Urinary bladder (tissue), 3 donors: ENCODE measurements at regions not wholly inside any gene's neighbourhood (a gene's known extent, or its start where the extent isn't known, plus 50 kb on each side); places are given as distances from the start of the nearest gene placed in this dataset.
"Not testable (repeated sequence)": the region's sequence is repeated elsewhere in the genome, so short reads cannot be mapped to it uniquely, and the experiment has no call there.

Experiments
- DNase-seq: peaks from one replicate; pipeline ENCODE4 v3.0.0-alpha.2; 2015; ENCODE audit errors: extremely low spot score
- H3K27ac ChIP-seq: one replicate; pipeline ENCODE4 v1.5.1; 2013; ENCODE audit warnings: low read depth, mild to moderate bottlenecking, moderate library complexity
- H3K36me3 ChIP-seq: one replicate; pipeline ENCODE4 v1.6.1; 2013; ENCODE audit warnings: mild to moderate bottlenecking, moderate library complexity; ENCODE audit not compliant: insufficient read depth
- H3K4me1 ChIP-seq: one replicate; pipeline ENCODE4 v1.6.1; 2013; ENCODE audit warnings: mild to moderate bottlenecking, moderate library complexity; ENCODE audit not compliant: insufficient read depth
- H3K4me3 ChIP-seq: one replicate; pipeline ENCODE4 v1.5.1; 2013; ENCODE audit warnings: low read depth, low read length
- WGBS: extraction: QIAGEN DNeasy Blood & Tissue Kit; methylation state at CpG from one replicate; pipeline ENCODE4 v1.1.7; 2013; 5-methylcytosine and 5-hydroxymethylcytosine counted together
- donor health status: healthy with polysubstance abuse.
- donor health status: healthy.

DNA sequence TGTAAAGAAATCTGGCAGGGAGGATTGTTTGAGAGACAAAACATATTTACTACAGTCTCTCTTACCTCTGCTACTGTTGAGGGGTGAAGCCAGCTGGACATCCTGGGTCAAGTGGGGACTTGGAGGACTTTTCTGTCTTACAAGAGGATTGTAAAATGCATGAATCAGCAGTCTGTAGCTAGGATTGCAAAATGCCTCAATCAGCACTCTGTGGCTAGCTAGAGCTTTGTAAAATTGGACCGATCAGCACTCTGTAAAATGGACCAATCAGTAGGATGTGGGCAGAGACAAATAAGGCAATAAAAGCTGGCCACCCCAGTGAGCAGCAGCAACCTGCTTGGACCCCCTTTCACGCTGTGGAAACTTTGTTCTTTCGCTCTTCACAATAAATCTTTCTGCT lies 995.8 kb upstream of the CDH6 start:
- H3K27ac ChIP-seq, result no peak overlapping the region
- no peaks in the 10 kb centered on the region for H3K4me1 ChIP-seq
- H3K36me3 ChIP-seq, result no peaks in the 10 kb centered on the region
- H3K4me3 ChIP-seq, result no peak overlapping the region
- no peak for DNase-seq
- 87% methylated on average over 3 of the region's 3 CpGs for WGBS

DNA sequence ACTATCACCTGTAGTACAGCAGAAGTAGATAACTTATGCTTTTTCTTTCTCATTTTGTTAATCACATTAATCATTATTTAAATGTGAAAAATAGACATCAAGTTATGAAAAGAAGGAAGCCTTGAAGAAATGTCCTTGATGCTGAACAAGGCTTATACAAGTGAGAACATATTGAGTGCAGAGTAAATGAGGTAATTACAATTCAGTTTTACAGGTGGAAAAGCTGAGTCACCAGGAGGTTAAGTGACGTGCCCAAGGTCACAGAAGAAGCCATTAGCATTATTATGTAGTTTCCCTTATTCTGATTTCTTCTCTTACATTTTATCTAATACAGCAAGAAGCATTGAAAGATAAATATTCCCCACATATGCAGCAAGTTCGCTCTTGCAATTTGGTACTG lies 998.5 kb upstream of the CDH6 start:
- H3K4me3 ChIP-seq, result no peak overlapping the region
- no peak for DNase-seq
- no peaks in the 10 kb centered on the region for H3K4me1 ChIP-seq
- 57% methylated on average over 2 of the region's 2 CpGs for WGBS
- no peak overlapping the region for H3K27ac ChIP-seq
- no peaks in the 10 kb centered on the region for H3K36me3 ChIP-seq

DNA sequence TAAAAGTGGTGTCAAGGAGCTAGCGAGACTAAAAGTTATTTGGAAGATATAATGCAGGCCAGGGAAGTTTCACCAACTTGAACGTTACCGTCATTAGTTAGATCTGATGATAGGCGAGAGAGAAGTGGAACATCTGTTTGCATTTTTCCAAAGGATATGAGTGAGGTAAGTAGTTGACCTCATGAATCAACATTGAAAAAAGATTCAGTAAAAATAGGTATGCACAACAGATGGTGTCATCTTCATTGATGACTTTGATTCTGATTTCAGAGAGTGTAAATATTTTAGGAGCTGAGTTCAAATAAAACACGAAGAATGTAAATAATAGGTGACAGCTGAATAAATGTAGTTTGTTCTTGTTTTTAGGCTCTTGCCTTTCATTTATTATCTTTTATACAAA lies 998.9 kb upstream of the CDH6 start:
- DNase-seq, result no peak
- WGBS, result 21% methylated on average over 5 of the region's 5 CpGs
- H3K27ac ChIP-seq, result no peak overlapping the region
- no peaks in the 10 kb centered on the region for H3K36me3 ChIP-seq
- no peak overlapping the region for H3K4me3 ChIP-seq
- H3K4me1 ChIP-seq, result no peaks in the 10 kb centered on the region

DNA sequence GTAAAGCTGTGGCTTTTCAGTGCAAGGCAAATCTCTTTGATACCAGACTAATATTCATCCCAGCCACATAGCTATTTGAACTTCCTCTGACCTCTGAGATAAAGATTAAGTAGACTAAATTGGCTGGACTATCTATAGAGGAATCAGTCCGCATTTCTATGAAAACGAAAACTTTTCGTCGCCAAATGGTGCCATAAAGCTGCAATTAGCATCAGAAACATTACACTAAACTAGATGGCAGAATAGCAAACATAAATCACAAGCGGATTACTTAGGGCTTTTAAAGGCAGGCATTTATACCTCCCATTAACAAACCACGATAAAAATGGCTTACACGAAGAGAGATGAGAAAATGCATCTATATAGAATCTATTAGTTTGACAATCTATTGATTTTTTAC lies 1009.7 kb upstream of the CDH6 start:
- DNase-seq, result no peak
- WGBS, result 24% methylated on average over 7 of the region's 7 CpGs
- no peaks in the 10 kb centered on the region for H3K4me1 ChIP-seq
- no peak overlapping the region for H3K4me3 ChIP-seq
- no peak overlapping the region for H3K27ac ChIP-seq
- no peaks in the 10 kb centered on the region for H3K36me3 ChIP-seq

DNA sequence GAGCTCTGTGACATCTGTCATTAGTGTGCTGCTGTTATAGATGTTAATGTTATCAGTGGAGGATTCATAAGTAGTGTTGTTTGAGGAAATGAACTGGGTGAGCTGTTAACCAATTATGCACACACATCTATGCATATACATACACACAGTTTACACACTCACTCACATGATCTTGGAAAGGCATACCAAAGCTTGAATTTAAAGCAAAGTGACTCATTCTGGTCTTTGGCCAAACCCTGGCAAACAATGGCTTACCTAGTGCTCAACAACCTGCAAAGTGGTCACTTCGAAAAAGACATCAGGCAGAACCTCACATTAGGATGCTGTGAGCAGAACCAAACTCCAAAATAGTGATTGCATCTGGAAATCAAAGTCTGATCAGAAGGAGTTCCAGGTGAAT lies 1037.3 kb upstream of the CDH6 start:
- no peak for DNase-seq
- H3K4me1 ChIP-seq, result no peaks in the 10 kb centered on the region
- no peak overlapping the region for H3K27ac ChIP-seq
- H3K36me3 ChIP-seq, result no peaks in the 10 kb centered on the region
- H3K4me3 ChIP-seq, result no peak overlapping the region
- 92% methylated on average over 1 of the region's 1 CpG for WGBS

DNA sequence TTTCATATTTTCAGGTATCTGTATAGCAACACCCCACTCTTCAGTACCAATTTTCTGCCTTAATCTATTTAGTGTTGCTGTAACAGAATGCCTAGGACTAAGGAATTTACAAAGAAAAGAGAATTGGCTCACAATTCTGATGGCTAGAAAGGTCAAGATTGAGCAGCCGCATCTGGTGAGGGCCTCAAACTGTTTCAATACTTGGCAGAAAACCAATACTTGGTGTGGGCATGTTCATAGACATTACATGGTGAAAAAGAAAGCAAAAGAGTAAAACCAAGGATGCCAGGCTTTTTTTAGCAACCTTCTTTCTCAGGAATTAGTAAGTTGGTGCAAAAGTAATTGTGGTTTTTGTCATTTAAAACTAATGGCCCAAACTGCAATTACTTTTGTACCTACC lies 1041.1 kb upstream of the CDH6 start:
- WGBS, result 87% methylated on average over 1 of the region's 1 CpG
- Histone ChIP-seq H3K36me3 (no peaks in the 10 kb centered on the region), H3K4me3 (no peak overlapping the region), H3K4me1 (no peaks in the 10 kb centered on the region), H3K27ac (no peak overlapping the region)
- no peak for DNase-seq

DNA sequence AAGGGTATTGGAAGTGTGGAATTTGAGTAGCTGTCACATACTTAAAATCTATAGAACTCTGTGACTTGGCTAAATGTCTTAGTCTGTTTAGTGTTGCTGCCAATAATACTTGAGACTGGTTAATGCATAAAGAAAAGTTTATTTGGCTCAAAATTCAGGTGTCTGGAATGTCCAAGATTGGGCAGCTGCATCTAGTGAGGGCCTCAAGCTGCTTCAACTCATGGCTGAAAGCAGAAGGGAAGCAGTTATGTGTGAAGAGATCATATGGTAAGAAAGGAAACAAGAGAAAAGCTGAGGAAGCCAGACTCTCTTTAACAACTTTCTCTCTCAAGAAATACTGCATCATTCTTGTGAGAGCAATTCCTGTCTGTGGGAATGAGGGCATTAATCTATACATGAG lies 1043.3 kb upstream of the CDH6 start:
- Histone ChIP-seq H3K4me3 (no peak overlapping the region), H3K36me3 (no peaks in the 10 kb centered on the region), H3K4me1 (no peaks in the 10 kb centered on the region), H3K27ac (no peak overlapping the region)
- no peak for DNase-seq

DNA sequence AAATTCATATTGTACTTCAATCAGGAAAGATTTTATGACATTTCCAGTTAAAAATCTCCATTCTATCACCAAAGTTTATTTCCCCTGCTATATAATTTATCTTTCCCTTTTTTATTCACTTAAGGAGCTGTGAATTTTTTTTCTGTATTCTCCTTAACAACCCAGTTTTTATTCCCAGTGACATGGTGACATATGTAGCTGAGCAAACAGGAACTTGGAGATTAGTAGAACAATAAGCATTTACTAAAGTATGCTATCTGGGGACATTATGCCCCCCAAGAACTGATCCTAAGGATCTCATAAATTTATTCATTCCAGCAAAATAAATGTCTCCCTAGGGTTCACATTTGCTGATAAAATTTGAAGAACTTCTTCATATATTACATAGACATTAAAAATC lies 1044.0 kb upstream of the CDH6 start:
- no peaks in the 10 kb centered on the region for H3K36me3 ChIP-seq
- no peaks in the 10 kb centered on the region for H3K4me1 ChIP-seq
- H3K27ac ChIP-seq, result no peak overlapping the region
- DNase-seq, result no peak
- H3K4me3 ChIP-seq, result no peak overlapping the region

DNA sequence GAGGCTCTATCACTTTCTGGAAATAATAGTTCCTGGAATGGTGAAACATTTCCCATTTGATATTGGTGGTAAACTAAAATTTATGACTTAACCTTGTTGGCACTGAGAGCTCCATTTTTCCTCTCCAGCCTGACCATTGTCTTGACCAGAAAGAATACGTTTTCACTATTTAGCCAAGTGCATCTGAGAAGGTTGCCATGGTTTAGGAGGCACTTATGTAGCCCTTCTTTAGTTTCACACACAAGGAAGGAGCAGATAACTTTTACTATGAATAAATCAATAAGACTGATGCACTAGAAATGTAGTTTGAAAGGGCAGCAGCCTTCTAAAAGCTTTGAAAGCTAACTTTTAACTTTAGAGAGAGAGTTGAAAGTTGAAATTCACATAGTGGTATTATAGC lies 1045.5 kb upstream of the CDH6 start:
- no peaks in the 10 kb centered on the region for H3K4me1 ChIP-seq
- no peak for DNase-seq
- H3K4me3 ChIP-seq, result no peak overlapping the region
- no peaks in the 10 kb centered on the region for H3K36me3 ChIP-seq
- H3K27ac ChIP-seq, result no peak overlapping the region
- WGBS, result 49% methylated on average over 1 of the region's 1 CpG

DNA sequence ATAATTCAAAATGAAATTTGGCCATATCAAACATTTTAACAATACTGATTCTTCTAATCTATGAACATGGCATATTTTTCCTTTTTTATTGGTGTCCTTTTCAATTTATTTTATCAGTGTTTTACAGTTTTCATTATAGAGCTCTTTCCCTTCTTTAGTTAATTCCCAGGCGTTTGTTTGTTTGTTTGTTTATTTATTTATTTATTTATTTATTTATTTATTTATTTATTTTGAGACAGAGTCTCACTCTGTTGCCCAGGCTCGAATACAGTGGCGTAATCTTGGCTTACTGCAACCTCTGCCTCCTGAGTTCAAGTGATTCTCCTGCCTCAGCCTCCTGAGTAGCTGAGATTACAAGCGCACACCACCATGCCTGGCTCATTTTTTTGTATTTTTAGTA lies 1049.4 kb upstream of the CDH6 start:
- not testable (repeated sequence) for H3K36me3 ChIP-seq, DNase-seq, H3K4me3 ChIP-seq, H3K27ac ChIP-seq, H3K4me1 ChIP-seq
- WGBS, result 71% methylated on average over 4 of the region's 4 CpGs

DNA sequence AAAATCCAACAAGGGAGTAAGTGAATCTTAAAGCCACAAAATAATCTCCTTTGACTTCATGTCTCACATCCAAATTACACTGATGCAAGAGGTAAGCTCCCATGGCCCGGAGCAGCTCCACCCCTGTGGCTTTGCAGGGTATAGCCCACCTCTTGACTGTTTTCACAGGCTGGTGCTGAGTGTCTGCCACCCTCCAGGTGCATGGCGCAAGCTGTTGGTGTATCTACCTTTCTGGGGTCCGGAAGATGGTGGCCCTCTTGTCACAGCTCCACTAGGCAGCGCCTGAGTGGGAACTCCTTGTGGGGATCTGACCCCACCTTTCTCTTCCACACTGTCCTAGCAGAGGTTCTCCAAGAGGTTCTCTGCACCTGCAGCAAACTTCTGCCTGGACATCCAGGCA lies 1051.1 kb upstream of the CDH6 start:
- DNase-seq, result no peak
- WGBS, result 65% methylated on average over 4 of the region's 4 CpGs
- Histone ChIP-seq H3K4me1 (no peaks in the 10 kb centered on the region), H3K36me3 (no peaks in the 10 kb centered on the region), H3K4me3 (no peak overlapping the region), H3K27ac (no peak overlapping the region)

DNA sequence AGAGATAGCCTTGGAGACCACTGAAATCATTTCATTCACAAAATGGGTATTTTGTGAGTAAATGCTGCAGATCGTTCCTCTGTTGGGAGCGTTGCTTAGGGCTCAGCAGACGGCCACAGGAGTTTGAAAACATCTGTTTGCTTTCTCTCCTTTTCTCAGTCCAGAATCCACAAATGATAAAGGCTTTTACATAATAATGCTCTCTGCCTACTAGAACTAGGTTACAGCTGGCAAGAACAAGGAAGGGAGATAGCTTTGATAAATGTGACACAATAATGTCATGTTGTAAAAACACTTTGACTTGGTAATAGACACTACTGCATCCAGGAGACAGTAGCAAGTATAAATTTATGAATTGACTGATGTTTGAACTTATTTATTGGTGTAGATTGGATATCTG lies 1072.4 kb upstream of the CDH6 start:
- WGBS, result 35% methylated on average over 3 of the region's 3 CpGs
- Histone ChIP-seq H3K4me3 (no peak overlapping the region), H3K36me3 (no peaks in the 10 kb centered on the region), H3K4me1 (no peaks in the 10 kb centered on the region), H3K27ac (no peak overlapping the region)
- DNase-seq, result no peak

DNA sequence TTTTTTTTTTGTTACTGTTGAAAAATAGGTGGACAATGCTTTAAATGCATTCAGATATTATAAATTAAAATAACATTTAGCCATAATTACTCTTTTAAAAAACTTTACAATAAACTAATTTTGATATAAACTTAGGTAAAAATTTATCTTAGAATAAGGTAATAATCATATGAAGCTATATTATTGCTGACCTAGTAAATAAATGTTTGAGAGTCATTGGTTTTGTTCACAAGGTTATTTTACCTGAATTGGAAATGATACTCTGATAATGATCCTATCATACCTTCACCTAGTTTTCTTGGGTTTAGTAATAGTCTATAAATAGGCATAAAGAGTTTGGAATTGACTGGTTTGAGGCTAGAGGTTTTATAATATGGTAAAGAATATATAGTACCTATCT lies 1076.4 kb upstream of the CDH6 start:
- DNase-seq, result no peak
- no peak overlapping the region for H3K27ac ChIP-seq
- H3K4me3 ChIP-seq, result no peak overlapping the region
- no peaks in the 10 kb centered on the region for H3K36me3 ChIP-seq
- no peaks in the 10 kb centered on the region for H3K4me1 ChIP-seq

DNA sequence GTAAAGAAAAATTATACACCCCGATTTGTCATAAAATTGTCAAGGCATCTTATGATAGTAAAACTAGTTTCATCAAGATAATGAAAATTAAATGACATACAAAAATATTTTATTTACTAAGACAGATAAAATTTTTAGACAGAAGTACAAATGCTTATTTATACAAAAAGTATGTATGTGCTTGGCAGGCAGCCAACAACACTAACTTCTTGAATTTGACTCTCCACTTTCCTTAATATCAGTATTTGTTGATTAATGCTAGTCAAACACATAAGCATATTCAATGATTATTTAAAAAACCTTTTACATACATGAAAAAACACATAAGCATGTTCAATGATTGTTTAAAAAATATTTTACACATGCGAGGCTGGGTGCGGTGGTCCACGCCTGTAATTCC lies 1079.9 kb upstream of the CDH6 start:
- DNase-seq, result no peak
- 82% methylated on average over 4 of the region's 4 CpGs for WGBS
- Histone ChIP-seq H3K4me3 (no peak overlapping the region), H3K36me3 (no peaks in the 10 kb centered on the region), H3K4me1 (no peaks in the 10 kb centered on the region), H3K27ac (no peak overlapping the region)

DNA sequence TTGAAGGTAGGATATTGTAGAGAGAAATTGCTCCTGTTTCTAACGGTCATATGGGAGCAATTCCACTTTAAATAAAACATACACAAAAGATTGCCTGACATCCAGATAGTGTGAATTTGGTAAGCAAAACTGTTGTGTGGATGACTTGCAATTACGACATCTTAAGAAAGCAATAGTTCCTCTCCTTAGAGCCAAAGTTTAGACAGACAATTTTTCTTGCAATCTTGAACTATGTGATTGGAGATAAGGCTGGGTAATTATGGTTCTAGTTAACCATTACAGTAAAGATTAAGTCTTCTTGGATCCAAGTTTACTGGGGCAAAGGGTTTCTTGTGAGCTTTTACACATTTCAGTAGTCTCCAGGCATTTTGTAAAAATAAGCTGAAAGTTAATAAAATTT lies 1080.6 kb upstream of the CDH6 start:
- WGBS, result 51% methylated on average over 2 of the region's 2 CpGs
- H3K27ac ChIP-seq, result no peak overlapping the region

More for the DNA sequence above, 1080.6 kb upstream of the CDH6 start:
- H3K36me3 ChIP-seq, result no peaks in the 10 kb centered on the region
- H3K4me3 ChIP-seq, result no peak overlapping the region
- DNase-seq, result no peak
- no peaks in the 10 kb centered on the region for H3K4me1 ChIP-seq
